T1000 (cell line): ENCODE measurements at regions not wholly inside any gene's neighbourhood (a gene's known extent, or its start where the extent isn't known, plus 50 kb on each side); places are given as distances from the start of the nearest gene placed in this dataset.
"Not testable (repeated sequence)": the region's sequence is repeated elsewhere in the genome, so short reads cannot be mapped to it uniquely, and the experiment has no call there.

Experiments
- DNase-seq: peaks from one replicate; lab custom pipeline; 2025; ENCODE audit warnings: mixed read lengths; lab: John Stamatoyannopoulos, UW

DNA sequence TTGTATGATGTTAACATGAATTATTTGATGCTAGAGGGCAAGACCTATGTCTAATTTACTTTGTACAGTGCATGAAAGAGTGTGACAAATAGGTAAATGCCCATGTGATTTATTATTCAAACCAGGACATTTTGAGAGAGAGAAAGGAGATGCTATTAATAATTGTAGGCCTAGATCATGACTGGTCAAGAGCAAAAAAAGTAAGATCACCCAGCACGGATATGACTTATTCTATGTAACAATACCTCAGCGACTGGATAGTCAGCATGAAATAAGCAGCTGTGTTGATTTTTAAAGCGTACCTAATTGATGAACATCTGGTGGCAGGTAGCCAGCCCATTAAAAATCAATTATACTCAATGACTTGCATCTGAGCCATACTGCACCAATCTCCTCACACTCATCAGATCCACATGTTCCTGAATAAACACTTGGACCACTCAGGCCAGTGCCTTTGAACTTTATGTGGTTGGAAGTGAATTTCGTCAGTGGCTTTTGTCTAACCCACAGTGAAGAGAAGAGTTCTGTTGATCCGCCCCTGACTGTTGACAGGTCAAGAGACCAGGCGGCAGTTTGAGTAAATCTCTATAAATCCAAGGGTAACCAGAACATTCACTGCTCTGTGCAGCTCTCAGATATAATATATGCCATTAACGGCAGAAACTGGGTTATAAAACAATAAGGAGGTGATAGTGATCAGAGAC lies 435.3 kb downstream of the MDFIC start:
- DNase-seq = no peak

DNA sequence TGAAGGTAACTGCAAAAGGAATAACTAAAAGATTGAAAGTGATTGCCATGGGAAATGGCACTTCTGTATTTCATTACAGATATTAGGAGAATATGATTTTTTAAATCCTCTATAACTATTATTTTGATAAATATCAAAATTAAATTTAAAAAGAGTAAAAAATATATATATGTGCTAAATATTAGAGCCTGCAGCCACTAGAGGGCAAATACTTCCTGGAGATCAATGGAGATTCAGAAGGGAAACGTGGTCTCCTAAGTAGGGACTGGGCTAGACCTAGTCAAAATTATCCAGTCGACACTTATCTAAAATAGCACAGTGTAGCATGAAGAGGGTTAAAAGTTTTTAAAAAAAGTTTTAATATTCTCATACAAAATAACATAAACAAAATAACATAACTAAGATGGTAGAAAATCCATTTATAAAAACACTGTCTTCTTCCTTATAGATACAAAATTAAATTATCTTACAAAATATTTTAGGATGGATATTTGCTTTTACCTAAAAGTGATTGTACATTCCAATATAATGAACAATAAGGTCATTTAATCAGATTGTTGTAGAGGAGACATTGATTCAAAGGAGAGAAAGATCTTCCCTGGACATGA lies 434.3 kb downstream of the MDFIC start:
- no peak for DNase-seq

DNA sequence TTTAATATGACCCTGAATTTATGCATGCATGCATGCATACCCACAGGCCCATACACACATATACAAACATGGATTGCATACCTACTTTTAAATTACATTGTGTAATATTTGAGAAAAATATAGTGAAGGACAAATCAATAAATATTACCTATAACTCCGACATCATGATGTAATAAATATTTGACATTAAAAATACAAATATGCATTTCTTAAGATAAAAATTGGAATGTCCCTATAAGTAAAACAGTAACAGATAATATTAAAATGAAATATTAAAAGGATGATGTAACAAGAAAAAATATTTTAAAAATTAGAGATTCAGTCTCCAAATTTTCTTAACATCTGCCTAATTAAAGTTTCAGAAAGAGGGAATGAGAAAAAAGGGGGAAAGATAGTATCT lies 433.0 kb downstream of the MDFIC start:
- DNase-seq = no peak

DNA sequence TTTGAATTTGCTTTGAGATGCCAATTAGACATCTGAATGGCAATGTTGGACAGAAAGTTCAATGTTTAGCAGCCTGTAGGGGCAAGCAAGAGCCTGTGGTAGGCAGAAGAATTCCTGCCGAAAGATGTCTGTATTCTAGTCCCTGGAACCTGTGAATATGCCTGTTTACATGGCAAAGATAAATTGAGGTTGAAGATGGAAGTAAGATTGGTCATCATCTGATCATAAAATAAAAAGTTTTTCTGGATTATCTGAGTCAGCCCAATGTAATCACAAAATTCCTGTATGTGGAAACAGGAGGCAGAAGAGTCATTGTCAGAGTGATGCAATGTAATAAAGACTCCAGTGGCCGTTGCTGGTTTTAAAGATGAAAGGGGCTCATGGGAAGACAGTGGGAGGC lies 430.5 kb downstream of the MDFIC start:
- DNase-seq = no peak

DNA sequence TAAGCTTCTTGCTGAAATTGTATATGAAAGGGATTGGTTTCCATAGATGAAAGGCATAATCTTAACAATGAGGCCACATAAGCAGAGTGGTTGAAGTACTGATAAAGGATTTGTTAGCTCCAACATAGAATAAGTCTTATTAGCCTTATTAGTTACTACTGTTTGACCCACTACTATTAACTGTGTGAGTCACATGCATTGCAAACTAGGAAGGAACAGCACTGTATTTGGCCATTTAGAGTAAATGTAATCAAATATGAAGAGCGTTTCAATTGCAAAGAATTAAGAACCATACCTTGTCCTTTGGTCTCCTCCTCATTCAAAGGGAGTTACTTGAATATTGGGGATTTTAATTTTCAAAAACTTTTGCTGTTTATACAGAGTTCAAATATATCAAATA lies 428.9 kb downstream of the MDFIC start:
- DNase-seq = no peak

DNA sequence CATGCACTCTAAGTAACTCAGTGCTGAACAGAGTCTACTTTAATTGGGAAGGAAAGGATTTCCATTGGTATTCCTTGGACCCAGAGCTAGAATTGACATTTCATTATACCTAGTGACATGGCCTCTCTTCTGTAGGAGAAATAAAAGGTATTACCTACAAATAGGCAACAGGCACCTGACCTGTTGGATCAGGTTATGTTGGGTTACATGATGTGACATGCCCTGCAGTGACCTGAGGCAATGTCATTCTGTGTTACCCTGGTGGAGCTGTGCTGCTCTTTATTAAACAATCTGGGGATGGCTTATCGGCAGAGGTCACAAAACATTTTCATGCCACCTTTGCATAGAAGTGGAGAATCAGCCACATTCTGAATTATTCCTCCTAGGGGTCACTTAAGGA lies 427.7 kb downstream of the MDFIC start:
- DNase-seq = no peak

DNA sequence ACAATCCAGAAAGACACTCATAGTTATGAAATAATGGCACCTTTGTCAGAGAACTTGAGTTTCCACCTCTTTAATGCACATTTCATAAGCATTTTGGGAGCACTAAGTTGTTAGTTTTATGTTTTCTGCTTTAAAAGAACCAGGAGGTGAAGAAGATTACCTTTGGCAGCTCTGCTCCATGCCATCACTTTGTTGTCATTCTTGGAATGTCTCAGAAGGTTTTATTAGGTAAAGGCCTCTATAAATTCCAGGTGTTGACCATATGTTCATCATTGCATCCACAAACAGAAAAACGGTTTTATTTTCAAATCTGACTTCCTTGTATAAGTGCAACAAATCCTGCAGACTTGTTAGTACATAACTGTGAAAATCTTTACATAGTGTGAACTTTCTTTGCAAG lies 424.8 kb downstream of the MDFIC start:
- no peak for DNase-seq

DNA sequence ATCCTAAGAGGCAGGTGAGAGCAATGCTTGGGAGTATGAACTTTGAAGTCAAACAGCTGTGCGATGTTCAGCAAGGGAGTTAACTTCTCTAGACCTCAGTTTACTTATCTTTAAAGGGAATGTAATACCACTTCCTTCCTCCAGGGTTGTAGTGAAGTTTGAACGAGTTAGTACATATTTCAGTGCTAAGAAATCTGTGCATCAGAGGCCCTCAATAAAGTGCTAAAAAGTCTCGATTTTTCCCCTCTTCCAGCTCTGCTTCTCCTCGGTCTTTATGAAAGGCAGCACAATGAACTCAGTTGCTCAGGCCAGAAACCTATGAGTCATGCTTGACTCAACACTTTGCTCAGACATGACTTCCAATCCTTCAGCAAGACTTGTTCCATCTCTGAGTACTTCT lies 418.9 kb downstream of the MDFIC start:
- no peak for DNase-seq

DNA sequence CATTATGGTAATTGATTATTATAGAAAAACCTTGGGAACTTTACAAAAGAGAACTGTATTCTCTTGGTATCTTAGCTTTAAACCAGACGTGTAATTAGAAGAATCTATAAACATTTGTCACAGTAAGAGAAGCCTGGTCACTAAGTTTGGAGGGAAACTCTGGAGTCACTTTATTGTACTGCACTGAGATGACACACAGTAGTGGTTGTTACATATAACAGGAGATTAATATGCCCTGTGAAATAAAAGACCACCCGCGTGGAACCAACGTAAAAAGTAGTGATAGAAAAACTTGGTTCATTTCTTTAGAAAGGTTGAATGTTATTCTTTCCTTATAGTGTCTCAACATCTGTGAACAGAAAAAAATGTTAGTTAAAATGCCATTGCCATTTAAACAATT lies 416.1 kb downstream of the MDFIC start:
- no peak for DNase-seq

DNA sequence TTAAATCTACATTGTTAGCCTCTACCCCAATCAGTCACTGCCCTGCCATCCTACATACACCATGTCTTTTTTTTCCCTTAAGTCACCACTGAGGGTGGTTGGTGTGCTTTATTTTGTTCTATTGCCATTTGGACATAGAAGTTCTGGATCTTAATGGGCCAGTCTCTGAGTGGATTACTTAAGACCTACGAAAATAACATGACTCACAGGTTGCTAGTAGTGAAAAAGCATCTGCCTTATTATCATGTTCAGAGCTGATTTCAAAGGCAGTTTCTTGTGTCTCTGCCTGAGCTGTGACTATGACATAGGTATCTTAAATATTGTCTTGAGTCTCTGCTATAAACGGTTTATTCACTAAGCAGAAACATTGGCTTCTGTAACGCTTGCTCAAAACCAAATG lies 410.8 kb downstream of the MDFIC start:
- no peak for DNase-seq

DNA sequence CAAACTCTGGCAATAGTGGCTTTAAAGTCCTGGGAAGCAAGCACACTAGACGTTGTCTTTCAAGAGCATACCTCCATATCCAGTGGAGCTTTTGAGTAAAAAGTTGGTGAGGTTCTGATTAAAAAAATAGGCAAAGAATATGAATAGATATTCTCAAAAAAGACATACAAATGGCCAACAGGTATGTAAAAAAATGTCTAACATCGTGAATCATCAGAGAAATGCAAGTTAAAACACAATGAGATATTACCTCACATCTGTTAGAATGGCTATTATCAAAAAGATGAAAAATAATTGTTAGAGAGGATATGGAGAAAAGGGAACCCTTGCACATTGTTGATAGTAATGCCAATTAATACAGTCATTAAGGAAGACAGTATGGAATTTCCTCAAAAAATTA lies 407.1 kb downstream of the MDFIC start:
- no peak for DNase-seq

DNA sequence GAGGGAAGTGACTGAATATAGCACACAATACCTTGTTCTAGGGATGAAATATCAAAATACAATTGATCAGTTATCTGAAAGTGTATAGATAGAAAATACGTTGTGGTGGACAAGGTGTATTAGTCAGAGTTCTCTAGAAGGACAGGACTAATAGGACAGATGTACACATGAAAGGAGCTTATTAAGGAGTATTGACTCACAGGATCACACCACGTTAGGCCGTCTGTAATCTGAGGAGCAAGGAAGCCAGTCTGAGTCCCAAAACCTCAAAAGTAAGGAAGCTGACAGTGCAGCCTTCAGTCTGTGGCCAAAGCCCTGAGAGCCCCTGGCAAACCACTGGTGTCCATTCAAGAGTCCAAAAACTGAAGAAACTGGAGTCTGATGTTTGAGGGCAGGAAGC lies 406.1 kb downstream of the MDFIC start:
- DNase-seq = no peak

DNA sequence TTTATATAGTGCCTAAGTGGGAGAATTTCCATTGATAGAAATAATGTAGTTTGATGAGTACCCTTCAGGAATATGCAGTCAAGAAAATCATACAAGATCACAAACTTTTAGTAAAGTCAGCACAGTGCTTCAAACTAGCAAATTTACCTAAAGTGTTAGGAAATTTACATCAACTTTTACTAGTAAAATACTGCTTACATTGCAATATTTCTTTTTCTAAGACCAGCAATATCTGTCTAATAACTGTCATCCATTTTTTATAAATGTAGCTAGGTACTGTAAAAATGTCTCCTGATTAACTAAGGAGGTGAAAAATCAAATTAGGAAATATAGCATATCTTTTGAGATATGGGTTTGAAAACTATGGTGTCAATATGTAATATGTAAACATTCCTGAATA lies 405.4 kb downstream of the MDFIC start:
- no peak for DNase-seq

DNA sequence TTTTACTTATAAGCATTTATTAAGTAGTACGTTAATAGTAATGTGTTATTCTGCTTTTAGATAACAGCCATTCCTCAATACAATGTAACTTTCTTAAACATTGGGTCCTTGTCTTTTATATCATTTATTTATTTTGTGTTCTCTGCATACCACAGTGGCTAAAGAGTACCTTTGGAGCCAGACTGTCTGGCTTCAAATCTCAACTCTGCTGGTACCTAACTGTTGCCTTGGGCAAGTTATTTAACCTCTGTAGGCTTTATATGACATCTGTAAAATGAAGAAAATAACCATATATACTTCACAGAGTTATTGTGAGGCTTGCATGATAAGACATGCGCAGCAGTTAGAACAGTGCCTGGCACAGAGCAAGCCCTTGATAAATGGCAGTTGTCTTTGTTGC lies 397.6 kb downstream of the MDFIC start:
- DNase-seq = no peak

DNA sequence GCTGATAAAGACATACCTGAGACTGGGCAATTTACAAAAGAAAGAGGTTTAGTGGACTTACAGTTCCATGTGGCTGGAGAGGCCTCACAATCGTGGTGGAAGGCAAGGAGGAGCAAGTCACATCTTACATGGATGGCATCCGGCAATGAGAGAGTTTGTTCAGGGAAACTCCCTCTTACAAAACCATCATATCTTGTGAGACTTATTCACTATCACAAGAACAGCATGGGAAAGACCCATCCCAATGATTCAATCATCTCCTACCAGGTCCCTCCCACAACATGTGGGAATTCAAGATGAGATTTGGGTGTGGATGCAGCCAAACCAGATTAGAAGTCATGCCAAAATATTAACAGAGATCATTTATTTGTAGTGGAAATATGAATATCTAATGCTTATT lies 388.4 kb downstream of the MDFIC start:
- DNase-seq = not testable (repeated sequence)

DNA sequence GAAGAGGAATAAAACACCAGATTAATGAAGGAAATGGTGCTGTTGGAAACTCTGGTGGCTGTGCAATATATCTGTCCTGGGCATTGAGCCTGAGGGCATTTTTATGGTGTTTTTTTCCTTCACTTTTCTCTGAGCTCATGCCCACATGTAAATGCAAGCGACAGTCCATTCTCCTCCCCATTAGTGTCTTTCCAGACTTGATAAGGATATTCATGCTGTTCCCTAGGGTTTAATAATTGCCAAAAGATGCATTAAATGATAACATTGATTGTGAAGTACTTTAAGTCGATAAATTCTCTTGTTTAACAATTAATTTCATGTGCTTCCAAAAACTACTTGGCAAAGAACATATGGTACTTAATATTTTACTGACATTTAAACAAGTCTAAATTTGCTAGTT lies 384.7 kb downstream of the MDFIC start:
- DNase-seq = no peak

DNA sequence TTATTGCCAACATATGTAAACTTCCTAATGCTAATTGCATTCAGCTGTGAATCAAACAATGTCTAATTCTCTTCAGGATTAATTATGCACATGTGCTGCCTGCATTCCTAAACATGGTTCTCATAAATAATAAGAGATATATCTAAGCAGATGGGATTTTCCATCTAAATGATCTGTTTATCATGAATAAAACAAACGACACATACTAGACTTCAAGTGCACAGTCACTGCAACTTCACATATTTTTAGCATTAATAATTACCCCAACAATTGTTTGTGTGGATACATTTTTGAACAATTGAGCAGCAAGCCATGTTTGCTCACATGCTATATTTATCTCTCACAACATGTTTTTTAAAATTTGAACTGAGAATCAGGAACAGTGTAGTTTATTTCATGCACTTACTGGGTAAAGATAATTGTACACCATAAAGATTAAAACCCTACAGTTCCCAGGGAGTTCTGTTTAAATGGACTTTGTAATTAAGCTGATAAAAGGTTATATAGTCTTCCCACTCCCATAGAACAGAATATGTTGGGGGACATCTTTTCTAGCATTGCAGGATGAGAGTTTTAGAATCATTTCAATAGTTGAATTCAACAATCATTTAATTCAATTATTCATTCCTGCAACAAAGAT lies 378.5 kb downstream of the MDFIC start:
- no peak for DNase-seq

DNA sequence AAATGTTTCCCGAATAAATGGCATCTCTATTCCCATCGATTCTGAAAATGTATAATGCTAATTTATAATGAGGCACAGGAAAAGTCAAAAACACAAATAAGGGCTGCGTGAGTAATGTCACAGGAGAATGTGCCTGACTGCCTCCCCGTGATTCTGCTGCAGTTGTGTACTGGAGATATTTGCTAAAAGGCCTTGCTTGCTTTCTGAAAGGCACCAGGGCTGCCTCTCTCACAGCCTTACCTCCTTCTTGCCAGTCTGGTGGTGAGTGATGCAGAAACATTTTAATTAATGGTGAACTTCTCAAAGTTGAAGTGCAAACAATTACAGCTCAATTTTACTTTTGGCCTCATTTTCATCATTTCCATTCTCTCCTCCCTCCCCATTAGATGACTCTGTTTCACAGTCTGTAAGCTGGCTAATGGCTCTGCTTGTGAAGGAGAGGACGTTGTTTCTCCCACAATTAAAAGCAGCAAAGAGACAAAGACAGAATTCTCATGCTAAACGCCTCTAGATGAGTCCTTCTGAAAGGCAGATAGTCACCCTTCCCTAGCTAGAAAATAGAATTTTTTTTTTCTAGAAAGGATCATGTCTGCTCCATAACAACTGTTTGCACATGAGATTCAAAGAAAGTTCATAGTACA lies 377.6 kb downstream of the MDFIC start:
- no peak for DNase-seq

DNA sequence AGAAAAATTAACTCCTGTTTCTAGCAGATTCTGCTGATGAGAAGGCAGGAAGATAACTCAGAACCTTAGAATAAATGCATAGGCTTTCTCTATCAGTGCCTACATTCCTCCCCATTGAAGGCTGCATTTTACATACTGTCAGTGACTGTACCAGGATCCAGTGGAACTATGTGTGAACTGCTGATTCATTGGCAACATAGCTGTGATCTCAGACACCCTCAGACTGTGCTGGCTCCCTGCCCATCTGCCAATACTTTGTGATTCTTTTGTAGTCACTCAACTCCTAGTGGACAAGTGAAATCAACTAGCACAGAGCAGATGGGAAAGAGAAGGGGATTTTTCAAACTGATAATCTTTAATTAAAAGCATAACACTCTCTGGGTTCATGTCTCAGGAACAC lies 375.8 kb downstream of the MDFIC start:
- DNase-seq = no peak

DNA sequence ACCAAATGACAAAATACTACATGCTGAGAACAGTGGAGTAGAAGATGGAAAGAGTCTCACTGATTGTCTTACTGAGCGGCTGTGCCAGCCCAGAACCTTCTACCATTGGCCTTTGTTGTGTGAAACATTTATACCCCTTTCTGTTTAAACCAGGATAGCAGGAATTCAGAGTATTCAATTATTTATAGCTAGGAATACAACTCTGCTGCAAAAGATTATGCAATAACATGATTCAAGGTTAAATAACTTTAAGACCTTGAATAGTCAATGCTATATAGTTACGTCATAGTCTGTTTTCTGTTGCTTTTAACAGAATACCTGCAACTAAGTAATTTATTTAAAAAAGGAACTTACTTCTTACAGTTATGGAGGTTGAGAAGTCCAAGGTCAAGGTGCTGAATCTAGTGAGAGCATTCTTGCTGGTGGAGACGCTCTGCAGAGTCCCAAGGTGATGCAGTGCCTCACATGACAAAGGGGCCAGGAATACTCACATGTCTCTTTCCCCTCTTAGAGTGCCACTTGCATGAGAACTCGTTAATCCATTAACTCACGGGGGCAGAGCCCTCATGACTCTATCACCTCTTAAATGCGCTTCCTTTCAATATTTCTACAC lies 371.8 kb downstream of the MDFIC start:
- DNase-seq = no peak

DNA sequence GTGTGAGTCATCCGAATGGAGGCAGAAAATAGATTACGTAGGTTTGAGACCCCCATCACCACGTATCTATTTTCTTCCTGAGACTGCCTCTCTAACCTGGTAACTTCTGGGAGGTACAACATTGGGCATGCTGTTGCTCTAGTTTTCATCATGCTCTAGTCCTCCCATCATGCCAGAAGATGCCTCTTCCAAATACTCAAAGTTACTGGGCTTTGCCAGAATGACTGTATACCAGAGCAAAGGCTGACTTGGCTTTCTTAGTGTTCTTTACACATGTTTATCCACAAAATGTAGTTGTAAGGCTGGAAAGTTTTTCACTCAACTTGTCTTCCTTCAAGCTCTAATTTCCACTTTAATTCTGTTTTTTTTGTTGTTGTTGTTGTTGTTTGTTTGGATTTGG lies 370.5 kb downstream of the MDFIC start:
- DNase-seq = no peak

DNA sequence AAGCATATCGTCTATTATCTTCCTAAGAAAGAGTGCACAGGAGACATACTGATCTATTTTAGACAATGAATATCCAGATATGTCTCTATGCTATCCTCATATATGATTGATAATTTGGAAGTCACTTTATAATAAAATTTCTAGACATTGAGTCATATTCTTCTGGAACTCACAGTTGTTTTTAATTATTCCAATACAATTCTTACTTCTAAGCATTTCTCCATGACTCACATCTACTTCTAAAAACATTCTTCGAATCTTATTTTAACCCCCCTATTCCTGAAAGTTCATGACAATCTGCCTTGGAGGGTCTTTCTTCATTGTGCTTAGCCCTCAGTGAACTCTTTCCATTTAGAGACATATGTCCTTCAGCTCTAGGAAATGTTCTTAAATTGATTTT lies 368.1 kb downstream of the MDFIC start:
- no peak for DNase-seq

DNA sequence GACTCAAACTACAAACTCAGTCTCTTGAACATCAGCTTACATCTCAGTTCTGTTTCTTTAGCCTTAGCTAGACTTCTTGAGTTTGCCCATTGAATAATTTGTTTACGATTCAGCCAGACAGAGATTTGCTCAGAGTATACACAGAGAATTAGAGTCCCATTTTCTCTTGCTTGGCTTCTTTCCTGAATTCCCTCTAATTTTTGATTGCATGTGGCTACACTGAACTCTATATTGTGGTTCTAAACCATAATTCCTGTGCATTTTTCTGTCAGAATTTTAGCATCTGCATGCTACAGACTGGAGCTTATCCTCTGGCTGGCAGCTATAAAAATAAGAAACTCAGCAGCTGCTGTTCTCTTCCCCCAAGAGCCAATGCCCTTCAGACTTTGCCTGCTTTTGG lies 354.9 kb downstream of the MDFIC start:
- no peak for DNase-seq
